ENCODE measurements at regions not wholly inside any gene's neighbourhood (a gene's known extent, or its start where the extent isn't known, plus 50 kb on each side); places are given as distances from the start of the nearest gene placed in this dataset.

- H3K36me3 Mint-ChIP-seq (ENCODE audit: low read depth) = no peaks in the 10 kb centered on the region
- H3K4me1 Mint-ChIP-seq = no peaks in the 10 kb centered on the region
- Histone ChIP-seq H3K4me1 (ENCODE audit: control insufficient read depth, insufficient read depth, low read length) (no peaks in the 10 kb centered on the region), H3K36me3 (ENCODE audit: control insufficient read depth, insufficient read depth, low read length) (no peaks in the 10 kb centered on the region), H3K9me3 (ENCODE audit: control insufficient read depth, low read length) (no peaks in the 10 kb centered on the region), H3K9ac (ENCODE audit: extremely low read depth, low read length, poor library complexity, severe bottlenecking) (no peak overlapping the region), H3K27me3 (ENCODE audit: control insufficient read depth, insufficient read depth, low read length, poor library complexity, severe bottlenecking) (no peaks in the 10 kb centered on the region), H3K27ac (ENCODE audit: low read depth, low read length) (no peak overlapping the region), H3K4me3 (ENCODE audit: low read length) (no peak overlapping the region)
- no peak overlapping the region for H3K4me3 Mint-ChIP-seq
- 80 to 89% methylated on average over 3 to 6 of the region's 6 CpGs for WGBS, 2 experiments (ENCODE audit: insufficient coverage in 1 of 2, insufficient read length in 1 of 2)
- H3K27me3 Mint-ChIP-seq (ENCODE audit: insufficient read depth) = no peaks in the 10 kb centered on the region
- H3K27ac Mint-ChIP-seq = no peak overlapping the region
- H3K9me3 Mint-ChIP-seq = no peaks in the 10 kb centered on the region
- no peak for TF ChIP-seq CTCF (conservative IDR thresholded peaks at IDR 0.05)
- DNase-seq = no peak
These were observed 270.7 kb downstream of the HAUS1 start for GRCh38 chr18:46374850-46375249.

GRCh38 chr18:46377557-46377956 lies 273.4 kb downstream of the HAUS1 start:
- H3K4me3 Mint-ChIP-seq = no peak overlapping the region
- Histone ChIP-seq H3K27ac (ENCODE audit: low read depth, low read length) (no peak overlapping the region), H3K27me3 (ENCODE audit: control insufficient read depth, insufficient read depth, low read length, poor library complexity, severe bottlenecking) (no peaks in the 10 kb centered on the region), H3K4me1 (ENCODE audit: control insufficient read depth, insufficient read depth, low read length) (no peaks in the 10 kb centered on the region), H3K9me3 (ENCODE audit: control insufficient read depth, low read length) (no peaks in the 10 kb centered on the region), H3K36me3 (ENCODE audit: control insufficient read depth, insufficient read depth, low read length) (no peaks in the 10 kb centered on the region), H3K4me3 (ENCODE audit: low read length) (no peak overlapping the region), H3K9ac (ENCODE audit: extremely low read depth, low read length, poor library complexity, severe bottlenecking) (no peak overlapping the region)
- no peaks in the 10 kb centered on the region for H3K9me3 Mint-ChIP-seq
- DNase-seq = no peak
- no peaks in the 10 kb centered on the region for H3K4me1 Mint-ChIP-seq
- H3K27ac Mint-ChIP-seq = no peak overlapping the region
- WGBS, 2 experiments (ENCODE audit: insufficient coverage in 1 of 2, insufficient read length in 1 of 2) = 84 to 100% methylated on average over 1 of the region's 1 CpG
- no peak for TF ChIP-seq CTCF (conservative IDR thresholded peaks at IDR 0.05)
- no peaks in the 10 kb centered on the region for H3K36me3 Mint-ChIP-seq (ENCODE audit: low read depth)
- peaks cover 2% of the 10 kb centered on the region for H3K27me3 Mint-ChIP-seq (ENCODE audit: insufficient read depth)

- Mint-ChIP-seq H3K27ac (no peak overlapping the region), H3K36me3 (ENCODE audit: low read depth) (no peaks in the 10 kb centered on the region), H3K4me3 (no peak overlapping the region), H3K9me3 (no peaks in the 10 kb centered on the region), H3K27me3 (ENCODE audit: insufficient read depth) (peaks cover 2% of the 10 kb centered on the region), H3K4me1 (no peaks in the 10 kb centered on the region)
- Histone ChIP-seq H3K4me3 (ENCODE audit: low read length) (no peak overlapping the region), H3K36me3 (ENCODE audit: control insufficient read depth, insufficient read depth, low read length) (no peaks in the 10 kb centered on the region), H3K9ac (ENCODE audit: extremely low read depth, low read length, poor library complexity, severe bottlenecking) (no peak overlapping the region), H3K27me3 (ENCODE audit: control insufficient read depth, insufficient read depth, low read length, poor library complexity, severe bottlenecking) (no peaks in the 10 kb centered on the region), H3K27ac (ENCODE audit: low read depth, low read length) (no peak overlapping the region), H3K9me3 (ENCODE audit: control insufficient read depth, low read length) (no peaks in the 10 kb centered on the region), H3K4me1 (ENCODE audit: control insufficient read depth, insufficient read depth, low read length) (no peaks in the 10 kb centered on the region)
- no peak for DNase-seq
- TF ChIP-seq CTCF (conservative IDR thresholded peaks at IDR 0.05) = no peak
- WGBS, 2 experiments (ENCODE audit: insufficient coverage in 1 of 2, insufficient read length in 1 of 2) = 83 to 89% methylated on average over 10 to 12 of the region's 12 CpGs
These were observed 274.1 kb downstream of the HAUS1 start for GRCh38 chr18:46378126-46378863.
